Activated CD8-positive, alpha-beta memory T cell treated with anti-CD3 and anti-CD28 coated beads, Interleukin-2, amount 50 U/mL, for 1 hour (primary cell): ENCODE measurements at regions not wholly inside any gene's neighbourhood (a gene's known extent, or its start where the extent isn't known, plus 50 kb on each side); places are given as distances from the start of the nearest gene placed in this dataset.

ENCODE experiments used
- DNase-seq: peaks from one replicate; pipeline ENCODE4 v3.0.0-alpha.2; 2020; ENCODE audit errors: extremely low read depth

DNA sequence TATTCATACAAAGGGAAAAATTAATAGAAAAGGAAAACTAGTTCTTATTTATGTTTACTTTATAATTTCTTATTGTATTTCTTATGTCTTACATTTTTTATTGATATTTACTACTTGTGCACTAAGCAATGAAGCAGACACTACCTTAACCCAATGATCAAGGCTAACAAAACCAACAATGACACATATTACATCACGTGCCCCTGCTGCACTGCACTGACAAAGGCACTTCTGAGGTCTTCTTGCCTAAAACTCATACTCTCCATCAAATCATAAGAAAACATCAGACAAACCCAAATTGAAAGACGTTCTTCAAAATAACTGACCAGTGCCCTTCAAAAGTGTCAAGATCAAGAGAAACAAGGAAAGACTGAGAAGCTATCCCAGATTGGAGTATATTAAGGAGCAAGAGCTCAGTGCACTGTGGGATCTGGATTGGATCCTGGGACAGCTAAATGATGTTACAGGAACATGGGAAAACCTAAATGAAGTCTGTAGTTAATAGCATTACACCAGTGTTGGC, 230.9 kb downstream of the AUH start:
- DNase-seq = no peak

DNA sequence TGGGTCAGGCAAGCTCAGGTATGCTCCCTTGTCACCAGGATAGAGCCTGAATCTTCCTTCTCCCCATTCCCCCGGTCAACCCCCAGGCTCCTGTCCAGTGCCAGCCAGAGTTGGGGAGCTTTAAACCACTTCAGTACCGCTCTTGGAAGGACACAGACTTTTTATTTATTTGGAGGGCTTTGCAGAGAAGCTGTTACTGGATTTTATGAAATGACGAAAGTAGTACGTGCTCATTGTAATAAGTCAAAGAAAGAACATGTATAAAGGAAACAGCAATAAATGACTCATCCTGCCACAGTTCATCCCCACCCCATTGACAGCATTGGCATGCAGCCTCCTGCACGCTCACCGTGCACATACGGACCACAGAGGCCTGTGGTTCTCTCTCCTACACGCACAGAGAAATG, 230.3 kb downstream of the AUH start:
- DNase-seq = no peak

DNA sequence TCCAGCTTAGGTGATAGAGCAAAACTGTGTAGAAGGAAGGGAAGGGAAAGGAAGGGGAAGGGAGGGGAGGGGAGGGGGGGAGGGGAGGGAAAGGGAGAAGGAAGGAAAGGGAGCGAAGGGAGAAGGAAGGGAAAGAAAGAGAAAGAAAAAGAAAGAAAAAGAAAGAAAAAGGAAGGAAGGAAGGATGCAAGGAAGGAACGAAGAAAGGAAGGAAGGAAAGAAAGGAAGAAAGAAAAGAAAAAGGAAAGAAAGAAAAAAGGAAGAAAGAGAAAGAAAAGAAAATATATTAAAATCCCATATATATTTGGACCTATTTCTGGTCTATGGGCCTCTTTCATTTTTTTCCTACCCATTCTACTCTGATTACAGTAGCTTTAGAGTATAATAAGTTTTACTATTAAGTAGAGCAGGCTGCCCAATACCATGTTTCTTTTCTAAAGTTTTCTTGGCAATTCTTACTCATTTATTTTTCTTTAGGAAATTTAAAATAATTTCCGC, 229.1 kb downstream of the AUH start:
- no peak for DNase-seq

DNA sequence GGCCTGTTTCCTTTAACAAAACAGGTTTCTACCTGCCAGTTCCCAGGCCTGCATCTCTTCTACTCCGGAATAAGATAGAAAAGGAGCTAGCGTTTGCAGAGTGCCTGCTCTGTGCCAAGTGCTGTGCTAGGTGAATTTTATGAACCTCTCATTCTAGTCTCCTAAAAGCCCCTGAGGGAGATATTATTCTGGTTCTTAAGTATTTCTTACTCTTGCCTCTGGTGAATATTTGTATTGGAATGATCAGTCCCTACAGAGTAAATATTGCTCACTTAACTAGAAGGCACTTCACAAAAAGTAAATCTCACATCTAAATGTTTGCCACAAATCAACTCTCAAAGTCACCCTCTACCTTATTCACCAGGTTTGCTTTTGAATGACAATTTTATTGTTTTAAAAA, 227.1 kb downstream of the AUH start:
- DNase-seq = no peak

DNA sequence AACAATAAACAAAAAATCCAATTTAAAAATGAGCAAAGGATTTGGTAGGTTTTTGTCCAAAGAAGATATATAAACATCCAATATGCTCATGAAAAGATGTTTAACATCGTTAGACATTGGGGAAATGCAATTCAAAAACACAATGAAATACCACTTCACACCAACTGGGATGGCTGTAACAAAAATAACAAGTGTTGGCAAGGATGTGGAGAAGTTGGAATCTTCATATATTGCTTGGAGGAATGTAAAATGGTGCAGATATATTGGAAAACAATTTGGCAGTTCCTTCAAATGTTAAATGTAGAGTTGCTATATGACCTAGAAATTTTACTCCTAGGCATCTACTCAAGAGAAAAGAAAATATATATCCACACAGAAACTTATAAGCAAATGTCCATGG, 224.3 kb downstream of the AUH start:
- DNase-seq = no peak

DNA sequence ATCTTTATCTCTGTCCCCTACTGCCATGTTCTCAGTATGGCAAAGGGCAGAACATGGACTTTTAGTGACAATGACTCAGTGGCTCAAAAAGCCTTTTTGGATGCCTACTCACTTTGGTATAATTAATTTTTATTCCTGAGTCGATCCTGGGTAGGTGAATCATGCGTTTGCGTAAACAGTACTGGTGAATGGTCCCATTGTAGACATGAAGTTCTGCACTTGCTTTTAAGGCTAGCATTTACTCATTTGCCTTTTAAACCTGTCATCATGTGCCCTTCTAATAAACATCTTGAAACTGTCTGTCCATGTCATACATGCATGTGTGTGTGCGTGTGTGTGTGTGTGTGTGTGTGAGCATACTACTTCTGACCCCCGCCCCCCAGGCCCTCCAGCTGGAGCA, 223.0 kb downstream of the AUH start:
- DNase-seq = no peak

DNA sequence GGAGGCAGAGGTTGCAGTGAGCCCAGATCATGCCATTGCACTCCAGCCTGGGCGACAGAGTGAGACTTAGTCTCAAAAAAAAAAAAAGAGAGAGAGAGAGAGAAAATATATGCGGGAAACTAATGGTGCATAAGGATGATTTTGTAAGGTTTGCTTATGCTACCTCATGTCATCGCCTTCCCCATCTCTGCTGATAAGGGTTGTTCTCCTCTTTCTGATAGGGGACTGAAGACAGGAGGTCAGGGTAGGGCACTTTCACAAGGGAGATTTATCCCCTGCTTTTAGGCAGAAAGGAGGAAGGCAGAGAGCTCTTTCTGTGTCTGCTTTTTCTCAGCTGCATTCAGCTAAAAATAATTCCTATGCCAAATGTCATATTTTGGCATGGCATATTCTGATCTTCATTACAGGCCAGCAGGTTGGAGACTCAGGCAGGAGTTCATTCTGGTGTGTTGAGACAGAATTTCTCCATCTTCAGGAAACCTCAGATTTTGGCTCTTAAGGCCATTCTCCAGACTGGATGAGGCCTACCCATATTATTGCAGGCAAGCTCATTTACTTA, 220.2 kb downstream of the AUH start:
- DNase-seq = no peak

DNA sequence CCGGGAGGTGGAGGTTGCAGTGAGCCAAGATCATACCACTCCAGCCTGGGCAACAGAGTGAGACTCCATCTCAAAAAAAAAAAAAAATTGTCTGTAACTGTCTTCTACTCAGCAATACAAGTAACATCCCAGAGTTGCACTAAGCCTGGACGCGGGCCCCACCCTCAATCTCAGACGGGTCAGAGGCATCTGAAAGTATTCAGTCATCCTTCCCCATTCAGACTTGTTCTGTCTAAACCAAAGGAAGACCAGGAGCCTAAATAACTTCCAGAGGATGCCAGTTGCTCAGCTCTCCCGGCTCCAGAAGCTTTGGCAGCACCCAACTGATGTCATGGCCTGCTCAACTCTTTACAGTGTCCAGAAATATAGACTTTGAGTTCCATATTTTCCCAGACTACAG, 218.6 kb downstream of the AUH start:
- no peak for DNase-seq

DNA sequence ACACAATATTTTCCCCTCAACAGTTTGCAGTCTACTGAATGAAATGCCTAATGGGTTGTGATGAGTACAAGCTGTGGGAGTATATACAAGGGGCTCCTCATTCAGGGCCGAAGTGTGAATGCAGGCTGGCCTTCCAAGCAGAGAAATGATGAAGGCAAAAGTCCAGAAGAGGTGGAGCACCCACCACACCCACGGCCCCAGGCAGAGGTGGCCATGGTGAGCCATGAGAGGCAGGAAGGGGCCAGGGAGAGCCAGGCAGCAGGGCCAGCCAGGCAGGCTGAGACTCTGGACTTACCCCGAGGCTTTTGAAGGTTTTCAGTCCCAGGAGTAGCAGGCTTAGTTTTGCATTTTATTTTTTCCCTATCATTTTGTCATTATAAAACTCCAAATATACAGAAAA, 218.1 kb downstream of the AUH start:
- DNase-seq = no peak

DNA sequence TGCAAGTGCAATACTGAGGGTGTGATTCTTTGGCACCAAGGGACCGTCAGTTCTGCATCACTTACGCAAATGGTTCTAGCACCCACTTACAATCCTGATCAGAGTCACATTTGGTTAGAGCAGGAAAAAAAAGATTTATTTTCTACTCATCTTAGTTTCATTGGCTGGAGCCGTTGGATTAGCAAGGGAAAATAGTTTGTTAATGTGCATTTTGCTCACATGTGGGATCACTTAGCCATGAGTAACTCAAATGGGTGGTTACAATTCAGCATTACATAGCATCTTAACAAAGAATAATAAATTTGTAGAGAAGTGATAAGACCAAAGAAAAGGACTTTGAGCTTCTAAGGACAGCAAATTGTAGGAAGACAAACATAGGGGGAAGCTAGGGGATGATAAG, 216.9 kb downstream of the AUH start:
- DNase-seq = no peak

DNA sequence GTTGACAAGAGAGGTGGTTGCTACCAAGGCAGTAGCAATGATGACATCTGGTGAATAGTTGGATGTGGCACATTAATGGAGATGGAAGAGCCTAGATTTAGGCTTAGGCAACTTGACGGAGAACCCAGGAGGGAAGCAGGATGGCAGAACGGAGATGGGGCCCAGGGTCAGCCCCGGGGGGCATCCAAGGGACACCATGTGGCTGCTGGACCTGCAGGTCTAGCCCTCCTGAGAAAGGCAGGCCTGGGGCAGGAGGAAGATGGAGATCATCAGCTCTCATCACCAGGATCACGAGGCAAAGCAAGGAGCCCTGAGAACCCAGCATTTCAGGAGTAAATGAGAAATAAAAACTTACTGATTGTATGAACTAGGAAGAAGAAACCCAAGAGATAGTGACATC, 216.2 kb downstream of the AUH start:
- no peak for DNase-seq

DNA sequence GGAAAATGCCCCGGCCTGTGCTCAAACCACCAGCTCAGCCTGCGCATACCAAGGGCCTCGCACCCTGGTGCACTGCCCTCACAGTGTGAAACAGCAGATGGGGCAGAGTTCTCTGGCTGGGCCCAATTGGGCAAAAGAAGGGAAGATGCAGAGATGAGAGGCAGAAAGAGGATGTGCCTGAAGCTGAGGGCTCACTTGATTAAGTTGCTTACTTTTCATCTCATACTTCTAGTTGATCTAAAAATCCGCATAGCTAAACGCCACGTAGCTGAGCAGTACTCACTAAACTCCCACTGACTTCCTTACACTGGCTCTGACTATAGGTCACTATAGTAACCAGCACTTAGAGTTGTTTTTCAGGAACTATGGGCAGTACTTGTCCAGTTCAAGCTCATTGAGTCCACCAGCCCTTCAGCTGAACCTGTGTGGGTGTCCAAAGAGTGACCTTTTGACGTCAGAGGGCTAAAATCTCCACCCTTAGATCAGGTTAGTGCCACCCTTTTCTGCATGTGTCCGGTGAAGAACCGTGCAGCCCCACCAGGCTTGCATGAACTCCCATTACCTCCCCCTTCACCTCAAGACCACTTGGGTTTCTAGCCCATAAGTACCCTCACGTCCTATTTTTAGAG, 215.2 kb downstream of the AUH start:
- DNase-seq = no peak

DNA sequence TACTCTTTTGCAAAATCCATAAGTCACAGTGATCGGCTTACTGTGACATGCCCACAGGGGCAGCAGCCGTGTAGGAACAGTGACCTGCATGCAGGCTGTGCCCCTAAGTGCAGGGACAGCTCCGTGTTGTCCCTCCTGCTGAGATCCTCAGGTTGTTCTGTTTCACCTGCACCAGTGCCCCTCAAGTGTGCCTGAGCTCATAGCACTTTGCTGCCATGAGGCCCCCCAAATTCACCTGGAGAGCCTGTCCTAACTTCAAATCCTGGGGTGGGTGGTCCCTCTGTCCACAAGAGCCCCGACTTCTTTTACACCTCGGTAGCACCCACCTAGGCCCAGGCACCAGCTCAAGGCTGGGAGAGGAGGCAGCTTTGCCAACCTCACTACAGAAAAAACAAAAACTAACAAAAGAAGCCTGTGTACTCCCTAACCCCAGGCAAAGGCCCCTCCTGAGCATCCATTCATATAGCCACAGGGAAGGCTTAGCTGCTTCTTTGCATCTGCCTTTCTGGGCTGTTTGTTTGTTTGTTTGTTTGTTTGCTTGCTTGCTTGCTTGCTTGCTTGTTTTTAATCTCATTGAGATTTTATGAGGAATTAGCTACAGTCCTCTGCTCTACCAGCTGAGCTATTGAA, 214.5 kb downstream of the AUH start:
- DNase-seq = no peak

DNA sequence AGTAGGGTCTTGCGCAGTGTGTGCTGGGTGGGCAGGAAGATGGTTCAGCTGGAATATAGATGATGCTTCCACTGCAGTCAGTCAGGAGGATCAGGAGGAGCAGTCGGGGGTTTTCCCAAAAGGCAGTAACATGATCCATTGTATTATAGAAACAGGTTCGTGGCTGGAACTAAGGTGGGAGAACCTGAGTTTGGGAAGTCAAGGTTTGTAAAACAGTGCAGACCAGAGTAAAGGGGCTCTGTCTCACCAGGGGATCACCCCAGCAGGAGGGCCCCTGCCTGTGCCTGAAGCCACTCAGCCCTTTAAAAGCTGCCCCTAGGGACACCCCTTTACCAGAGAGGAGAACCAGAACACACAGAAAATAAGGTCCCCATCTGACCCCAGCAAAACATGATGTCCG, 213.4 kb downstream of the AUH start:
- DNase-seq = no peak

DNA sequence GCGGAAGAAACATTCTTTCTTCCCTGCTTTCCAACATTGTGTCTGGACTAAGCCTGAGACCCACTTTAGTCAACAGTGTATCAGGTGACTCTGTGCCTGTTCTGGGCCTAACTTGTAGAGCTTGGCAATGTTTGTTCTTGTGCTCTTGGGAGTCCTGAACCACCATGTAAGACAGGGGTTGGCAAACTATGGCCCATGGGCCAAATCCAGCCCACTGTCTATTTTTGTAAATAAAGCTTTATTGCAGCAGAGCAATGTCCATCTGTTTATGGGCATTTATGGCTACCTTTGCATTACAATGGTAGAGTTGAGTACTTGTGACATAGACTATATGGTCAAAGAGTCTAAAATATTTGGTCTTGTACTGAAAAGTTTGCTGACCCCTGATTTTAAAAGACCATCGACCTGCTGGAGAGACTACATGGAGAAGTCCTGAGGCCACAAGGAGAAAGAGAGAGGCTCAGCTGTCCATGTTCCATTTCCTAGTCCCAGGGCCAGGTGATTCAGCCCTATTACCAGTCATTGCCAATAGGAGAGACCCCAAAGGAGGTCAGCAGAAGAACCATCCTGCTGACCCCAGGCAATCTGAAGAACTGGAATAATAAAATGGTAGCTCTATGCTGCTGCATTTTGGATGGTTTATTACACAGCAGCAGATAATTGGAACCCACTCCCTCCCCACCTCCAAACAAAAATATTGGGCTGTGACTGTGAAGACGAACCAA, 211.3 kb downstream of the AUH start:
- no peak for DNase-seq

DNA sequence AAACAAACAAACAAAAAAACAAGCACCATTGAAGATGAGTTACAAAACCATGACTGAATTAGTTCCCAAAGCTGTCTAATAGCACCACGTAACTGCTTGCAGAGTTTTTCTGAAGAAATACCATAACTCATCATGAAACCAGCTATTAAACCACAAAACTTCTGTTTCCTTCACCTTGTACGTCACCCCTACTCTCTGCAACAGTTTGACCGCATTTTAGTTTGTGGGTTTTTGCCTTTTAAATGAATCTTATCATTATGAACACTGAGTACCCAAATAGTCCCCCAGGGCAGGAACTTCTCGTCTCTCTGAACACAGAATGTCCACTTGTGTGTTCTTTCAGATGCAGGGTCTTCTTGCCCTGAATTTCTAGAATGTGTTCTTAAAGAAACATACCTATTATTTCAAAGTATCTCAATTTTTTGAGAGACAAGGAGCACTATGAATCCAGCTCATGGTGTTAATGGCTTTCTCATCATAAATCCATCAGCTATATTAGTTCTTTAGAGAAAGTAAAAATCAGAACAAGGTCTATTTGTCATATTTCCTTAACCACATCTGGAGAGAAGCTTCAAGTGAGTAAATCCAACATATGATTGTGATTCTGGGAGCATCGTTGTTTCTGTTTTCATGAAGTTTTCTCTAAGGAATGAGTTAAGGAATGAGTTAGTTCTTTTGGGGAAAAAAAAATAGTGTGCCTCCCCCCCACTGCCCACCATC, 210.6 kb downstream of the AUH start:
- peak; percentile 11 for DNase-seq

DNA sequence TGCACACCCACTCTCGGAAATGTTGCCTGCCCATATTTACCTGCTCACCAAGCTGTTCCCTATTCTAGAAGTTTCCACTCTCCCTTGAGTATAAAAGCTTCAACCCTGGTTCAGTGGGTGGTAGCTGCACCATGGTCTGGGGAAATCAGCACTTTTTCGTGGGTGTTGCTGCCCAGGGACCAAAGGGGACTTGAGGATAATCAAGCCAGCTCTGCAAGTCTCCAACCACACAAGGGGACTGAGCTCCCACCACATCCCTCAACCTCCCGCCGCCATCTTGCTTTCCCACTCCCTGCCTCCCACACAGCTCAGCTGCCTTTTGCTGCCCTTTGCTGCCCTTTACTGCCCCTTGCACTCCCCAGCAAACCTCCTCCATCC, 210.0 kb downstream of the AUH start:
- no peak for DNase-seq

DNA sequence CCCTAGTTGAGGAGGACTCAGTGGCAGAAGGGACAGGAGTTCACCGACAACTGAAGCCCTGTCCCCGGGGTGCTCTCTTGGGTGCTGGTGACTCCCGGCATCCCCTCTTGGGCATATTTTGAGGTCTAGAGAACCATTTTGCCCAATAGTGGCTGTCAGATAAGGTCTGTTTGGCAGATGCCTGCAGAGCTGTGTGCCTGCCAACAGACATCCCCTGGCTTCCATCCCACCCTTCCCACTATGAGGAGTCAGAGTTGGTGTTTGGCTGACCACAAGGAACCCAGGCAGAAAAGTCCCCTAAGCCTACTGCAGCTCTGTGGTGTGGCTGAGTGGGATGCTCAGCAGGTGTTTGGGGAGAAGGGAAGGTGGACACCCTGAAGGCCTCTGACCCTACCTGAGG, 207.0 kb downstream of the AUH start:
- no peak for DNase-seq

DNA sequence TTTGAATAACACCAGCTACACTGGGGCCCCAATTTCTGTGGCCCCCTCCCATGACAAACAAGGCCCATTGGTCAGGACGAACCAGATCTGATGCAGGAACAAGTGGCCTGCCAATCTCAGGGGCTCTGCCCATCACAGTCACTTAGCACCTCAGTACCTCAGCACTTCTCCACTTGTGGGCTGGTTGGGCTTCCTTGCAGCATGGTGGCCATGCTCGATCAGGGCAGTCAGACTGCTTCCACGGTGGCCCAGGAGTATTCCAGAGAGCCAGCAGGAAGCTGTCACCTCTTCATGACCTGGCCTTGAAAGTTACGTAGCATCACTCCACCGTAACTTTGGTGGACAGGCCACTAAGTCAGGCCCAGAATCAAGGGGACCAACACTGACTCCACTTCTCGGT, 206.5 kb downstream of the AUH start:
- DNase-seq = no peak

DNA sequence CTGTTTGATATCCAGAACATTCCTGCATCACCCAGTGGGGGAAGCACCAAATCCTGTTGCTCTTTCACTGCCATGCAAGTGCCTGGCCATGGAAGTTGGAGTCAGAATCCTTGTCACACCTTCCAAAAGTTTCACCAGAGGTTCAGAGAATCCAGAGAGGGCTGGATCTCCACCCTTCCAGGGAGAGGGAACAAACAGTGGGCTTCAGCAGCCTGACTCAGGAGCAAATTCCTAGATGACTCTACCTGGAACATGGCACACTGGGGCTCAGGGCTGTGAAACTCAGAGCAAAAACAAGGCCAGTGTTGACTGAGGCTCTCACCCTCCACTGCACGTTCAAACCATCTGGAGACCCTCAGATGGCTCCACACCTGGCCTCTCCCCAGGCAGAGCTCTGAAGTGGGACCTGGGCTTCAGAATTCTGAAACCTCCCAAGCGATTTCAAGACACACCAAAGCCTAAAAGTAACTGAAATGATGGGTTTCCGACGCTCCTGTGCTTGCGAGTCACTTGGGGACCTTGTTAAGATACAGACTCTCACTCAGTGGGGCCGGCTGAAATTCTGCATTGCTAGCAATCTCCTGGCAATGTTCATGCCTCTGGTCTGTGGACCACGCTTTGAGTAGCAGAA, 205.9 kb downstream of the AUH start:
- no peak for DNase-seq

DNA sequence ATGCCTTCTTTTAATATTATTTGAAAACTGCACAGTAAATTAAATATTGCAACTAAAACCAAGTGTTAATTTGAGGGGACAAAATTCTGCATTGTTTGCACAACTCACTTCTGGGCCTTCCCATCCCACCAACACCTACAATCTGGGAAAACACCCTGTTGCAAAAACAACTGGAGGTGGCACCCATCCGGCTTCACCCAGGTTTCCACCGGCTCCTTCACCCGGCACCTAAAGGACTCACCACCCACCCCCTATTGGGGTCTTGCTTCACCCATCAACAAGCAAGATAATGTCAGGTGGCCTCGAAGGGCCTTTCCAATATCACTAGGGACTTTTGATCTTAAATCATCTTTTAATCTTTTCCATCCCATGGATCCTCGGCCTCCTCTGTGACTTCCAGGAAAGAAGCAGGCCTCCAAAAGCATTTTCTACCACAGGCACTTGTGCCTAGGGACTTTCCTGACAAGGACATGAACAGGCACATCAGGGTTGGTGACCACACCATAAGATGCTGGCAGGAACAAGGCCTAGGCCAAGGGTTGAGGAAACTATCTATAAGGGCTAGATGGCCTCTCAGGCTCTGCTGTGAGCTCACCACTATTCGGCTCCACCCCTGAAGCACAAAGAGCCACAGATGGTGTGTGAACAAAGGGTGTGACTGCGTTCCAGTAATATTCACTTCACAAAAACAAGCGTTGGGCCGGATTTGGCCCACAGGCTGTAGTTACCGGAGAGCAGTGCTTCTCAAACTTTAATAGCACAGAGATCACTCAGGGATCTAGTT, 205.1 kb downstream of the AUH start:
- DNase-seq = no peak
